A549 (cell line): ENCODE measurements at regions not wholly inside any gene's neighbourhood (a gene's known extent, or its start where the extent isn't known, plus 50 kb on each side); places are given as distances from the start of the nearest gene placed in this dataset.

Source experiments
- ATAC-seq, 2 experiments: fragments of 200-7000 bp in 1 of 2; fragments of >200 bp in 1 of 2; cut with Nextera tagmentation in 1 of 2; cut with Tn5 transposase in 1 of 2; 3 replicates each; pipeline versions ENCODE4 v1.8.0 to v1.9.1; 2018 to 2020; ENCODE audit warnings: mild to moderate bottlenecking in 1 of 2, moderate library complexity in 1 of 2
- CTCF ChIA-PET: fragments of 300-600 bp; sonication (Branson Sonifier 250); formaldehyde crosslinking; extraction: SDS; loops from one replicate; lab custom pipeline; 2021; ENCODE audit warnings: antibody characterized with exemption, inconsistent platforms; lab: Yijun Ruan, JAX
- POLR2A ChIA-PET: fragments of 350-600 bp; formaldehyde crosslinking; extraction: SDS; loops from one replicate; lab custom pipeline; 2021; ENCODE audit warnings: antibody characterized with exemption, inconsistent platforms; lab: Yijun Ruan, JAX
- DNase-seq, 2 experiments: peaks; one replicate each; pipeline versions ENCODE4 v3.0.0 to v3.0.0-alpha.2; 2011 to 2016; ENCODE audit warnings: low read depth in 1 of 2, low spot score in 1 of 2
- FAIRE-seq: peaks from 2 replicates; lab custom pipeline; 2011; peaks lifted over from hg19 to GRCh38; lab: Jason Lieb, UNC
- H3K27ac ChIP-seq, 2 experiments: fragments of >200 bp; sonication (Bioruptor Twin); formaldehyde crosslinking; 3 replicates each; pipeline ENCODE4 v1.5.1; 2016 to 2017
- H3K4me1 ChIP-seq: fragments of >200 bp; sonication (Bioruptor Twin); formaldehyde crosslinking; 3 replicates; pipeline ENCODE4 v1.6.1; 2016
- H3K4me2 ChIP-seq: fragments of >200 bp; sonication (Bioruptor Twin); formaldehyde crosslinking; 3 replicates; pipeline ENCODE4 v1.6.1; 2016
- H3K4me3 ChIP-seq: fragments of >200 bp; sonication (Bioruptor Twin); formaldehyde crosslinking; 3 replicates; pipeline ENCODE4 v1.5.1; 2016
- H3K9me3 ChIP-seq: fragments of >200 bp; sonication (Bioruptor Twin); formaldehyde crosslinking; 3 replicates; pipeline ENCODE4 v1.6.1; 2016
- CBX8 ChIP-seq: fragments of 200-600 bp; sonication (generic); IDR thresholded peaks from 2 replicates; pipeline ENCODE4 v1.6.1; 2016
- CEBPB ChIP-seq, 2 experiments: fragments of >200 bp in 1 of 2; sonication (Bioruptor Twin) in 1 of 2; formaldehyde crosslinking in 1 of 2; IDR thresholded peaks; 2 replicates each; pipeline ENCODE4 v1.6.1; 2012 to 2016
- CHD4 ChIP-seq: fragments of 200-600 bp; sonication (generic); IDR thresholded peaks from 2 replicates; pipeline ENCODE4 v1.6.1; 2016; ENCODE audit warnings: antibody characterized with exemption, mild to moderate bottlenecking, borderline replicate concordance
- CTCF ChIP-seq: fragments of >200 bp; sonication (Bioruptor Twin); formaldehyde crosslinking; IDR thresholded peaks from 3 replicates; pipeline ENCODE4 v1.5.1; 2016
- FOSB ChIP-seq: fragments of 250-450 bp; sonication (Bioruptor Pico); IDR thresholded peaks from 2 replicates; pipeline ENCODE4 v1.5.0; 2020; ENCODE audit warnings: mild to moderate bottlenecking, moderate library complexity
- FOSL2 ChIP-seq, 2 experiments: fragments of 450-650 bp in 1 of 2; fragments of >200 bp in 1 of 2; sonication (Bioruptor Twin) in 1 of 2; formaldehyde crosslinking; IDR thresholded peaks; 2 replicates each; pipeline versions ENCODE4 v1.5.0 to v1.6.1; 2016 to 2020; ENCODE audit warnings: mild to moderate bottlenecking in 1 of 2, moderate library complexity in 1 of 2
- HMGXB4 ChIP-seq: fragments of 250-450 bp; sonication (Bioruptor Pico); IDR thresholded peaks from 2 replicates; pipeline ENCODE4 v1.5.0; 2021; ENCODE audit warnings: mild to moderate bottlenecking, moderate library complexity, borderline replicate concordance
- HOXA7 ChIP-seq: fragments of 250-450 bp; sonication (Bioruptor Pico); IDR thresholded peaks from 2 replicates; pipeline ENCODE4 v1.5.0; 2020; ENCODE audit warnings: mild to moderate bottlenecking, moderate library complexity
- HOXB13 ChIP-seq: fragments of 250-450 bp; sonication (Bioruptor Pico); IDR thresholded peaks from 2 replicates; pipeline ENCODE4 v1.5.0; 2020; ENCODE audit warnings: low read depth, mild to moderate bottlenecking, moderate library complexity
- HOXB5 ChIP-seq: fragments of 250-450 bp; sonication (Bioruptor Pico); IDR thresholded peaks from 2 replicates; pipeline ENCODE4 v1.5.0; 2020; ENCODE audit warnings: mild to moderate bottlenecking, moderate library complexity
- JUN ChIP-seq, 2 experiments: fragments of >200 bp; sonication (Bioruptor Twin); formaldehyde crosslinking; IDR thresholded peaks; 2 replicates in 1 of 2; 3 replicates in 1 of 2; pipeline ENCODE4 v1.6.1; 2016 to 2017
- KDM1A ChIP-seq: fragments of 200-600 bp; sonication (generic); IDR thresholded peaks from 2 replicates; pipeline ENCODE4 v1.6.1; 2016; ENCODE audit warnings: low read depth, mild to moderate bottlenecking
- MAFK ChIP-seq: fragments of 450-650 bp; IDR thresholded peaks from 2 replicates; pipeline ENCODE4 v1.6.1; 2014; ENCODE audit not compliant: partially characterized antibody
- NPAS2 ChIP-seq: fragments of 250-450 bp; sonication (Bioruptor Pico); IDR thresholded peaks from 2 replicates; pipeline ENCODE4 v1.8.0; 2022; ENCODE audit warnings: mild to moderate bottlenecking, moderate library complexity, borderline replicate concordance
- RAD21 ChIP-seq, 2 experiments: fragments of >200 bp in 1 of 2; sonication (Bioruptor Twin) in 1 of 2; formaldehyde crosslinking in 1 of 2; IDR thresholded peaks in 1 of 2; conservative IDR thresholded peaks in 1 of 2; 2 replicates in 1 of 2; 3 replicates in 1 of 2; pipeline ENCODE4 v1.6.1; 2012 to 2018; ENCODE audit warnings: inconsistent platforms in 1 of 2
- RARB ChIP-seq: fragments of 250-450 bp; sonication (Bioruptor Pico); IDR thresholded peaks from 2 replicates; pipeline ENCODE4 v1.8.0; 2021; ENCODE audit warnings: mild to moderate bottlenecking, moderate library complexity
- TFCP2L1 ChIP-seq: fragments of 250-450 bp; sonication (Bioruptor Pico); IDR thresholded peaks from 2 replicates; pipeline ENCODE4 v1.5.0; 2021; ENCODE audit warnings: mild to moderate bottlenecking
- ZNF302 ChIP-seq: fragments of 250-450 bp; sonication (Bioruptor Pico); IDR thresholded peaks from 2 replicates; pipeline ENCODE4 v1.9.0; 2021; ENCODE audit warnings: inconsistent platforms, mild to moderate bottlenecking, moderate library complexity
- WGBS: methylation state at CpG from one replicate; pipeline ENCODE4 v1.1.6; 2017; ENCODE audit errors: missing lambda C conversion rate; 5-methylcytosine and 5-hydroxymethylcytosine counted together
- TF ChIP-seq, protein P1 (sequence below): fragments of 450-650 bp; IDR thresholded peaks from 2 replicates; pipeline ENCODE4 v1.6.1; 2014; ENCODE audit warnings: antibody characterized with exemption

GRCh38 chr6:139821676-139822223 is 447.3 kb upstream of the CITED2 start:
- 57% methylated on average over 2 of the region's 2 CpGs for WGBS
- TF ChIP-seq HOXB5: no peak
- no peak for TF ChIP-seq CTCF
- TF ChIP-seq CHD4: no peak
- no peak for TF ChIP-seq ZNF302 (CRISPR knock-in tag)
- peak; percentile 20 for TF ChIP-seq MAFK
- no peak for FAIRE-seq
- POLR2A ChIA-PET: no interaction called here
- no peak overlapping the region for H3K4me3 ChIP-seq
- no peaks in the 10 kb centered on the region for H3K9me3 ChIP-seq
- no peak for DNase-seq
- H3K4me2 ChIP-seq: no peak overlapping the region
- H3K4me1 ChIP-seq: peaks cover 8% of the 10 kb centered on the region; the same call in 1 of the 3 replicates
- H3K27ac ChIP-seq: no peak overlapping the region
- ATAC-seq: no peak
- CTCF ChIA-PET: no interaction called here

- H3K4me3 ChIP-seq: no peak overlapping the region
- peak in 1 of 2 experiments; percentile 1 for DNase-seq
- H3K27ac ChIP-seq: no peak overlapping the region
- TF ChIP-seq RARB (CRISPR knock-in tag): no peak
- no peak for TF ChIP-seq FOSL2 (IDR thresholded peaks at IDR 0.05)
- TF ChIP-seq FOSL2 (CRISPR knock-in tag; IDR thresholded peaks at IDR 0.05): peak; percentile 36
- no peak for TF ChIP-seq RAD21 (conservative IDR thresholded peaks at IDR 0.05 in 1 of 2, IDR thresholded peaks at IDR 0.05 in 1 of 2)
- no peak for TF ChIP-seq JUN (IDR thresholded peaks at IDR 0.05)
- H3K4me1 ChIP-seq: peaks cover 8% of the 10 kb centered on the region; the same call in 1 of the 3 replicates
- ChIA-PET POLR2A (no interaction called here), CTCF (no interaction called here)
- no peaks in the 10 kb centered on the region for H3K9me3 ChIP-seq
- no peak for ATAC-seq
- WGBS: 96% methylated on average over 1 of the region's 1 CpG
- no peak for FAIRE-seq
- H3K4me2 ChIP-seq: 0 out of 3 replicates have a peak overlapping the region, but pooled peaks have one; percentile 14
Observed at GRCh38 chr6:139820210-139820609, 445.8 kb upstream of the CITED2 start.

DNA sequence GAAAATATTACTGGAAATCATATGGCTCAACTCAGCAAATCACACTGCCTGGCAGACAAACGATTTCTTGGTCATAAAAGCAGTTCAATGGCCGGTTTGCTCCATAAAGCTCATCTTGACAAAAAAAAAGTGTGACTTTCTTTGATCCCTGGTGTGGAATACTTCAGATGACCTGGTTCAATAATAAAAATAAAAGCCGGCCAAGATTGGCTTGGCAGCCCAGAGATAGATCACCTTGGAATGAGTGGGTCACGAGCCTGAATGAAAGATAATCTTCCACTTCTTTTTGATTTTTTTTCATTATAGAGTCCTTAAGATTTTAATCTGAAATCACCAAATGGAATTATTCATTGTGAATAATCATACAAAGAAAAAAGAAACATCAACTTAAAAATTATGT is 445.3 kb upstream of the CITED2 start:
- H3K4me2 ChIP-seq: no peak overlapping the region
- CTCF ChIA-PET: no interaction called here
- FAIRE-seq (no peak), DNase-seq (no peak), ATAC-seq (no peak)
- POLR2A ChIA-PET: no interaction called here
- peaks cover 8% of the 10 kb centered on the region; the same call in 1 of the 3 replicates for H3K4me1 ChIP-seq
- 70% methylated on average over 4 of the region's 4 CpGs for WGBS
- no peaks in the 10 kb centered on the region for H3K9me3 ChIP-seq
- no peak overlapping the region for H3K4me3 ChIP-seq
- H3K27ac ChIP-seq: no peak overlapping the region
- TF ChIP-seq RARB (CRISPR knock-in tag) (no peak), CBX8 (no peak), HOXB13 (CRISPR knock-in tag) (no peak), FOSB (CRISPR knock-in tag) (no peak), KDM1A (no peak), TFCP2L1 (no peak), HOXA7 (CRISPR knock-in tag) (no peak), FOSL2 (IDR thresholded peaks at IDR 0.05) (no peak), FOSL2 (CRISPR knock-in tag; IDR thresholded peaks at IDR 0.05) (no peak), CEBPB (IDR thresholded peaks at IDR 0.05) (no peak), JUN (IDR thresholded peaks at IDR 0.05) (no peak), HMGXB4 (CRISPR knock-in tag) (no peak), HOXB5 (no peak), NPAS2 (CRISPR knock-in tag) (no peak)
- TF ChIP-seq, protein P1, sequence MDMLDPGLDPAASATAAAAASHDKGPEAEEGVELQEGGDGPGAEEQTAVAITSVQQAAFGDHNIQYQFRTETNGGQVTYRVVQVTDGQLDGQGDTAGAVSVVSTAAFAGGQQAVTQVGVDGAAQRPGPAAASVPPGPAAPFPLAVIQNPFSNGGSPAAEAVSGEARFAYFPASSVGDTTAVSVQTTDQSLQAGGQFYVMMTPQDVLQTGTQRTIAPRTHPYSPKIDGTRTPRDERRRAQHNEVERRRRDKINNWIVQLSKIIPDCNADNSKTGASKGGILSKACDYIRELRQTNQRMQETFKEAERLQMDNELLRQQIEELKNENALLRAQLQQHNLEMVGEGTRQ: no peak
